ENCODE measurements at regions not wholly inside any gene's neighbourhood (a gene's known extent, or its start where the extent isn't known, plus 50 kb on each side); places are given as distances from the start of the nearest gene placed in this dataset.

DNA sequence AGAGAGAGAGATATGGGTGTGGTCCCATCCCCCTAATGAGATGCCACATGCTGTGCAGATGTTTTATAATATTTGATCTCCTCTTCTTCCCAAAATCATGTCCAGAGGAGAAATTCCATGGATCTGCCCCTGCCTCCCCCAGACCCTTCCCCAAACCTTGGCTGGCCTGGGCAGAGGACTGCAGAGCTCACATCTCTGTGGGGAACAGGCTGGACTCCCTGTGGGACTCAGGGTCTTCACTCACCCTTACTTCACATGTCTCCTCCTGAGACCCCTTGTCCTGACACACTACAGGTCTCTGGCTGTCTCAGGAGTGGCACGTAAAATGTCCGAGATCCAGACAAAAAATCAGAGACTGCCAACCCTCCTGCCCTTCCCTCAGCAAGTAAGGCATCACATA lies 76.0 kb upstream of the CAPRIN2 start:
- DNase-seq (no peak), ATAC-seq (no peak)
- intact Hi-C loops (cut with micrococcal nuclease), result no loop called here

DNA sequence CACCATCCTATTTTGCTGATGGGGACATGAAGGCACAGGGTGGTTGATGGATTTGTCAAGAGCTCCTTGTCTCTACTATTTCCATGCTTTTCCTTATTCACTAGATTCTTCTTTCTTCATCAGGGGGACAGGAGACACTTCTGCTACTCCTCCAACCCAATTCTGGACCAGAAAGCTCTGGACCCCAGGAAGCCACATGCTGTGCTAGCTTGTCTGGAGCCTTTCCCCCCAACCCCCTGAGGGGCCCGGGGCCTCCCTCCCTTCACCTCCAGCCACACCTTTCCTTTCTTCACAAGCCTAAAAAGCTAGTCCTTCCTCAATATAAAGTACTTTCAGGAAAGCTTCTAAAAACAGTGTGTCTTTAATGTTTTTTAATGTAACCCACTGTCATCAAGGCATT lies 75.1 kb upstream of the CAPRIN2 start:
- ATAC-seq, result no peak
- intact Hi-C loops (cut with micrococcal nuclease), result no loop called here
- DNase-seq, result no peak

DNA sequence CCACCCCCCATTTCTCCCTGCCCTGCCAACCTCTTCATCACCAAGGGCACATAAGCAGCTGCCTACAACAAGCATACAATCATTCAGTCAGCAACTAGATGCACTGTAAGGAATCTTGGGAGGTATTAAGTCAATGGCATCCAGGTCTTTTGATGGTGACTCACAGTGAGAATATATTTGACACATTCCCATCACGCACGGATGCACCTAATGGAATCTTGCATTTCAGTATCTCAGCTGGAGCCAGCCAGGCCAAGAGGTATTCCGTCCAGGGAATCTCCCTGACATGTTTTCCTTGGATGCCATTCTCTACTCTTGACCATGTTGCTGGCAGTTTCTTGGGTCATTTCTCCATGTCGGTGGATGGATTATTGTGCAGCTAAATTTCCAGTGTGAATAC lies 73.9 kb upstream of the CAPRIN2 start:
- DNase-seq (no peak), ATAC-seq (no peak)
- intact Hi-C loops (cut with micrococcal nuclease), result no loop called here

DNA sequence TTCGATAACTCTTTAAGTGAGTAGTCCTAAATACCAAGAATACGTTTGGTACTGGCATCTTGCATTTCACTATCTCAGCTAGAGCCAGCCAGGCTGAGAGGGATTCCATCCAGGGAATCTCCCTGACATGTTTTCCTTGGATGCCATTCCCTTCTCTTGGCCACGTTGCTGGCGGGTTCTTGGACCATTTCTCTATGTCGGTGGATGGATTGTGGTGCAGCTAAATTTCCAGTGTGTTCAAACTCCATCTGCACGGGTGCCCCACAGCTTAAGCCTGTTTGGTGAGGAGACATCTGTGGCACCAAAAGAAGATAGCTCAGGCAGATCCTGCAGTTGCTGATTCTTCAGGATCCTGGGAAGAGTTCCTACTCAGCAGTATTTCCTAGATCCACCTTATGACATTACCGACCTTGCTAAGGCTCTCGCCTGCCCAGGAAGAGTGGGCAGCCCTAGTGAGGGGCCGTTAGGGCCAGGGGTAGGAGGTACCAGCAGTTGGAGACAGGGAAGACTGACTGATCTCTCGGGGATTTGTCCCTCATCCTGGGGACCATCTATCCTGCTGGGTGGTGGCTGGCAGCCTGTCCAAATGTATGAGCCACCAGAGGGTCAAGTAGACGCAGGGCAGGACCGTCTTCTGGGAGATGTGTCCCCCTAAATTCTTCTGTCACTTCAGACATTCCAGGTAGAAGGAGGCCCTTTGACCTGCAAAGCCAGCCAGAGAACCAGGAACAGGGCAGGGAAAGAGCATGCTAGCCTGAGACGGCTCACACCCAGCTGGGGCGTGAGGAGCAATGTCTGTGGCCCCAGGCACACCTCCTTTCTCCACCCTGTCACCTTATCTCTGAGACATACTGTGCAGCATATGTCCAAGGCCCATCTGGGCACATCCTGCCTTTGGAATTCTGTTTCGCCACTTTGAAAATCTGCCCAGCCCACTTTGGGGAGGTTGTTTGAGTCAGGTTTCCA lies 72.6 kb upstream of the CAPRIN2 start:
- intact Hi-C loops (cut with micrococcal nuclease), result no loop called here
- ATAC-seq (no peak), DNase-seq (no peak)

DNA sequence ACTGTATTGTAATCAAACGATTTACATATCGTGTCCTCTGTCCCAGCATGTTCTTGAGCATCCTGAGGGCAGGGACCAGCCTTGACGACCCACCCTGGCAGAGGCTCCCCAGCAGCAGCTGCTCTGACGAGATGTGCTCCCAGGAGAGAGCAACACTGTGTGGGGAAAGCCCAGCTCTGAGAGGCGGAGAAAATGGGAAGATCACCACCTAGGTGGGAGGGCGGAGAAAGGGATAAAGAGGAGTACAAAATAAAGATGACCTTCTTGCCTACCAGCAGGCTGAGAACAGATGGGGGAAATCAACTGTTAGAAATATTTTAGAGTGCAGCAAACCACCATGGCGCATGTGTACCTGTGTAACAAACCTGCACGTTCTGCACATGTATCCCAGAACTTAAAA lies 71.5 kb upstream of the CAPRIN2 start:
- DNase-seq, result no peak
- intact Hi-C loops (cut with micrococcal nuclease), result no loop called here
- ATAC-seq, result no peak

DNA sequence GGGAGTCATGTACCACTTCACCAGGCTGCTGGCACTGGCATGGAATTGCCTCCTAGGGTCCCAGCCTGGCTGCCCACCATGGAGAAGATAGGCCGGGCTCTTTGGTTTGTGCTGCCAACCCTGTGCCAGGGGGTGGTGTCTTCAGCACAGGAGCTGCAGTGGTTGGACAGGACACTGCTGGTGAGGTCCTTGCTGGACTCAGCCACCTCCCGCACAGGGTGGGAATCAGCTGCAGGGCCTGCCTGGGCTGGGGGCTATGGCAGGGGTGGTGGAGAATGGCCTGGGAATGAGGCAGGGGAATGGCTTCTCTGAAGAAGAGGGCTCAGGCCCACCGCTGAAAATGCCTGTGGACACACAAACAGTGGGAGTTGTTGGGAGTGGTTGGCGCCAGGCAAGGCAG lies 70.6 kb upstream of the CAPRIN2 start:
- ATAC-seq (no peak), DNase-seq (no peak)
- intact Hi-C loops (cut with micrococcal nuclease), result no loop called here

DNA sequence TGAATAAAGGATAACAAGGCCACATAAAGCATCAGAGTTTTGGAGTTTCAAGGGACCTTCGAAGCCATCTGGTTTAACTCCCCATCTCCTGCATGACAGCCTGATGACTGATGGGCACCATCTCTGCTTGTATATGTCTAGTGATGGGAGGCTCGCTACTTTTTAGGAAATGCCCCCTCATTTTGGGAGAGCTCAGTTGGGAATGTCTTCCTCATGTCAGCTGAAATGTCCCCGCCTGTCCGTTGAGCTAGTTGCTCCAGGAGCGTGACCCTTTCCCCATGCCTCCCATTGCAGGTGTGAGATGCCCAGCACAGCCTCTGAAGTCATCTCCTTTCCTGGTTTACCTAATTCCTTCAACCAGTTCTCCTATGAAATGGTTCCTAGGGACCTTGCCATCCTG lies 69.6 kb upstream of the CAPRIN2 start:
- DNase-seq, result no peak
- intact Hi-C loops (cut with micrococcal nuclease), result no loop called here
- ATAC-seq, result no peak

DNA sequence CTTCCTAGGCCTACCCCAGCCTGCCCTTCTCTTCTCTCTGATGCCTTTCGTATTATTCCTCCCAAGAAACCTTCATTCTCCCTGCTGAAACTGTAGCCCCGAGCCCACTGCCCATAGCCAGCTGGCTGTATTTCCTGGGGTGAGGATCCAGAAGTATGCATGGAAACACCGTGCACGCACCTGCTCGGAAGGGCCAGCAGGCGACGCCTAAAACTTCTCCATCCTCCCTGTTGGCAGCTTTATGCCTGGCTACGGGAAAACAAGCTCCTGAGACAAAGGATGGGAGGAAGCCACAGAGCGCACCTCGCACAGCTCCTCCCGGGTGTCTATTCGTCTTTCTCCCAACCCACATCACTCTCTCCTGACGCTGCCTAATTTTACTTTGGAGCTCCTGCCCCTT lies 69.0 kb upstream of the CAPRIN2 start:
- ATAC-seq, result no peak
- intact Hi-C loops (cut with micrococcal nuclease), result no loop called here
- no peak for DNase-seq

DNA sequence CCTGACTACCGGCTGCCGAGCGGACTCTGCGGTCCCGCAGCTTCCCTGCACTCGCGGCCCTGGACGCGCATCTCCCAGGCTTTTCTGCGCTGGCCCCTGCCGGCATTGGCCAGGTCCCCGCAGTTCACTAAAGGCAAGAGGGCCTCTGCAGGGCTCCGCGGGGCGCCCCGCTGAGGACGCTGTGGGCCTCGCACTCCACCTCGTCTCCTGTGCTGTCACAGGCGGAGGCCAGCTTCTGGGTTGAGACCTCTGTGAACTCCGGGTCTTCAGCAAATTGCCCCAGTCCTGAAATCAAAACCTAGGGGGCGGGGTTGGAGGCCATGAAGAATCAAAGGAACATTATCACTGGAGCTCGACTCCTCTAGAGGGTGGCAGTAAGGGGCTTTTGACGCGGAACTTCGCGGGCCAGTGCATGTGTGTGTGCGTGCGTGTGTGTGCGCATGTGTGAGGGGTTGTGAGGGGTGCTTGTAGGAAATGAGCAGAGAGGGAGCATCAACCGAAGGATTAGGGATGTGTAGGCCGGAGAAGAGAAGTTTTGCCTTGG lies 68.5 kb upstream of the CAPRIN2 start:
- intact Hi-C loops (cut with micrococcal nuclease), result no loop called here
- DNase-seq, result peak; percentile 66
- ATAC-seq, result peak; percentile 75

DNA sequence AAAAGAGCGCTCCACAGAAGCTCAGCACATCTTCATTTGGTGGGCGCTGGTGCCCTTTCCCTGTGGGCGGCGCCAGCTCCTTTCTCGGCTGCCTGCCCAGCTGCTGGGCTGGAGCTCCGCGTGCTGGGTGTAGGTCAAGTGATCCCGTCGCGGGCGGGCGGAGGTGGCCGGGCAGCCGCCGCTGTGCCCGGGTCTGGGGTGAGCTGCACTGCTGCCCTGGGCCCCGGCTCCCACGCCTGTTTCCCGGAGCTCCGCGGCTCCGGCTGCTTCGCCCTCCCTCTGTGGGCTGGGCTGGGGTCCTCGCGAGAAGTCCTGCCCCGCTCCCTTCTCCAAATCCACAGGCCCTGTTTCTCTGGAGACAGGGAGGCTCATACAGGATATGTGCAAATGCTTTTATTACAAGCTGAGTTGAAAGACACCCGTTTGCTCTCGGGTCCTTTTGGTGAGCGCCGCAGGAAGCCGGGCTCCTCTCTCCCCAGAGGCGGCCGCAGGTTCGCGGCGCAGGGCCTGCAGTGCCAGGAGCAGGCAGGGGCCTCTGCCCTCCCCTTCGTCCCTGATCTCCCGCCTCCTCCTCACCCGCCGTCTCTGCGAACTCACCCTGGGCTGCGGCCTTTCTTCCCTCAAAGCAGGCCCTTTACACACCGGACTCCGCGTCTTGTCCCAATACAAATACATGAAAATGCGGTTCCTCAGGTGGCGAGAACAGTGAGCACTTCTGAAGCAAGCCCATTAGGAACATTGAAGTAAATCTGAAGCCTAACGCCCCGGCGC lies 67.8 kb upstream of the CAPRIN2 start:
- intact Hi-C loops (cut with micrococcal nuclease), result no loop called here
- DNase-seq (peak; percentile 80), ATAC-seq (peak; percentile 95)

DNA sequence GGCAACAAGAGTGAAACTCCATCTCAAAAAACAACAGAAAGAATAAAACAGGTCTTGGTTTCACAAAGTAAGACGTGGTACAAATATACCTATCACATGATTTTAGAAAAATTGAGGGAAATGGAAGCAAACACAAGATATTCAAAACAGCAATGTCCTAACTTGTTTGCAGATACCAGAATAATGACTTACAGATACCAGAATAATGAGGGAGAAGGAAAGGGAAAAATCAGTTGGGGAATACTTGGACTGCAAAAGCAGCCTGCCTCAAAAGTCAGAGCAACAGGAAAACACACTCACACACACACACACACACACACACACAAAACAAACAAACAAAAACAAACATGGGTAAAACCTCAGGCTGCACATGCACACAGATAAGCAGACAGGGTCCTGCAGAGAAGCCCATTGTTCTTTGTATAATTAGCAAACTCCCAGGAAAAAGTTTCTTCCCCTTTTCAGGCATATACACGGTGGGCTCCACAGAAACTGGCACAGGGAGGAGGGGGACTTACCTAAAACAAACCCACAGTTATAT lies 65.7 kb upstream of the CAPRIN2 start:
- intact Hi-C loops (cut with micrococcal nuclease), result no loop called here
- ATAC-seq, result no peak

DNA sequence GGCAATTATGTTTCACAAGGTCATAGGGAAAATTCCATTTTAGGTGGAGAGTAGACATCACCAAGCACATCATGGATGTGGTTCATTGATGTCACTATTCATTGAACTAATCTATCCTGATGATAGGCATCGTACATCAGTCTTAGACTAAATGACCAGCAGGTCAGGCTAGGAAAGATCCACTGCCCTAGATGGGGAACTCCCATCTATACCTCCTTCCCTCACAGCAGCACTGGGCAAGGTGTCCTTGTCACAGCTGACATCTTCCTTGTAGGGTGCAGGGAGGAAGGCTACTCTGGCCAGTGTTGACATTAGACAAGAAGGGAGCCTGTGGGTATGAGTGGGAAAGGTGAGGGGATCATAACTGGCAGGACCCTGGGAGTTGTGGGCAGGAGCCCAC lies 63.8 kb upstream of the CAPRIN2 start:
- intact Hi-C loops (cut with micrococcal nuclease), result no loop called here
- ATAC-seq, result no peak
- no peak for DNase-seq

More for the DNA sequence above, 65.7 kb upstream of the CAPRIN2 start:
- DNase-seq, result no peak

DNA sequence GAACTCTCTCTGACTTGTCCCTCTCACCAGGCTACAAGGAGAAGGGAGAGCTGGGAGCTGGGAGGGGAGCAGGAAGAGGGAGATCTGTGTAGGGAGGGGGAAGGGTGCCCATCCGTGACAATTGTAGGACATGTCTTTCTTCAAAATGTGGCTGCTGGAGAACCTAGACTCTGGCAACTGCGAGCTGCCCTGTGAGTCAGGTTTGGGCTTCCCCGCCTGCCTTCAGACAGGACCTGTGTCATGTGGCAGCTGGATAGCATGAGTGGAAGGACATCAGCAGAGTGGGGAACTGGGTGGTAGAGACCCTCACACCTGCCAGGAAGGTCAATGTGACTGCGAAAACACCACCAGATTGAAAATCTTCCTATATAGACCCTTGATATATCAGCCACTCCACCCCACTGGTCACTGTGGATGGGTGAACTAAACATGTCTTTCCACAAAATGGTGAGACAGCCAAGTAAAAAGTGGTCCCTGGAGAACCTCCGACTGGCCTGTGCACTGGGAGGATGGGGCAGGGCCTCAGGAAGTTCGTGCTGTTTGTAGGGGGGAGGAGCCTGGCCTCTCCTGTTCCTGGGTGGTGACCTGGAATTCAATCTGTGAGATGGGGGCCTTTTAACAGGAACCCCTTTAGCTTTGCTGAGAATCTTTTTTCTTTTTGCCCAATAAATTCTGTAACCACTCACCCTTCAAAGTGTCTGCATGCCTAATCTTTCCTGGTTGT lies 62.2 kb upstream of the CAPRIN2 start:
- intact Hi-C loops (cut with micrococcal nuclease), result no loop called here
- ATAC-seq (no peak), DNase-seq (no peak)

DNA sequence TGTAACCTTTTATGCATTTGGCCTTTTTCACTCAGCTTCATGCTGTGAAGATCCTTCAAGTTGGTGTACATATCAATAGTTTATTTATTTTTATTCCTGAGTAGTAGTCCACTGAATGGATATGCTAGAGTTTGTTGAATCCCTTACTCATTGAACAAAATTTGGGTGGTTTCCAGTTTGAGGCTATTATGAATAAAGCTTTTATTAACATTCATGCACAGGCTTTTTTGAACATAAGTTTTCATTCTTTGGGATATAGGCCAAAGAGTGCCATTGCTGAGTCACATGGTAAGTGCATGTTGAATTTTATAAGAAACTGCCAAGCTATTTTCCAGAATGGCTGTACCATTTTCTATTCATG lies 59.5 kb upstream of the CAPRIN2 start:
- ATAC-seq, result no peak
- intact Hi-C loops (cut with micrococcal nuclease), result no loop called here
- DNase-seq, result no peak

DNA sequence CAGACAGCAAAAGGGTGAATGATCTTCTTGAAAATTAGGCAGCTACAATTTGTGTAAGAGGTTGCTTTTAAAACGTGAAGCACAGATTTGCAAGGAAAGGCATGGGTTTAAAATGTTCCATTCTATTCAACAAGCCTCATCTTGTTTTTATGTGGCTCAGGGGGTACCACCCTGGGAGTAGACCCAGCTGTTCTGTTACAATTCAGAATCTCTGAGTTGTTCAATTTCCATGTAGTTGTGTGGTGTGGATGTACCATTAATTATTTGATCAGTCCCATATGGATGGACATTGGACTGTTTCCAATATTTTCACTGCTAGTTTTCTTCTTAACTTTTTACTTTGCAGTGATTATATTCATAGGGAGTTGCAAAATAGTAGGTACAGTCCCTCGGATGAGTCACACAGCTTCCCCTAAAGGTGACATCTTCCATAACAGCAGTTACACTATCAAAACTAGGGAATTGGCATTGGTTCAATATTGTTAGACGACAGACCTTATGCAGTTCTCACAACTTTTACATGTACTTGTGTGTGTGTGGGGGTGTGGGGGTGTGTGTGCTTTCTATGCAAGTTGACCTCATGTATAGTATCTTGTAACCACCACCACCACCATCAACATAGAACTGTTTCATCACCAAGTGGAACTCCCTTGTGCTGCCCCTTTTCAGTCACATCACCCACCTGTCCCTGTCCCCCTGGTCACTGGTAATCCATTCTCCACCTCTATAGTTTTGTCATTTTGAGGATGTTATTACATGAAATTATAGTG lies 59.0 kb upstream of the CAPRIN2 start:
- ATAC-seq (no peak), DNase-seq (no peak)
- intact Hi-C loops (cut with micrococcal nuclease), result no loop called here

DNA sequence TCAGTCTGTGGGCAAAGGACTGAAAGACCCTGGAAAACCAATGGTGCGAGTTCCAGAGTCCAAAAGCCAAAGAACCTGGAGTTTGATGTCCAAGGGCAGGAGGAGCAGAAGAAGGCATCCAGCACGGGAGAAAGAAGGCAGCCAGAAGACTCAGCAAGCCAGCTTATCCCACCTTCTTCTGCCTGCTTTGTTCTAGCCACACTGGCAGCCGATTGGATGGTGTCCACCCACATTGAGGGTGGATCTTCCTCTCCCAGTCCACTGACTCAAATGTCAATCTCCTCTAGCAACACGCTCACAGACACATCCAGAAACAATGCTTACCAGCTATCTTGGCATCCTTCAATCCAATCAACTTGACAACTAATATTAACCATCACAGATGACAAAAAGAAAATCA lies 57.2 kb upstream of the CAPRIN2 start:
- DNase-seq, result no peak
- no peak for ATAC-seq
- intact Hi-C loops (cut with micrococcal nuclease), result no loop called here

DNA sequence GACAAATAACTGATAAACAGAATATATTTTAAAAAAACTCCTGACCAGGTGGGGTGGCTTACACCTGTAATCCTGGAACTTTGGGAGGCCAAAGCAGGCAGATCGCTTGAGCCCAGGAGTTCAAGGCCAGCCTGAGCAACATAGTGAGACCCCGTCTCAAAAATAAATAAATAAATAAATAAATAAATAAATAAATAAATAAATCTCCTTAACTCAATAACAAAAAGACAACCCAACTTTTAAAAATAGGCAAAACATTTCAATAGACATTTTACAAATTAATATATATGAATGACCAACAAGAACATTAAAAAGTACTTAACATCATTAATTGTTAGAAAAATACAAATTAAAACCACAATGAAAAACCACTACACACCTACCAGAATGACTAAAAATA lies 56.2 kb upstream of the CAPRIN2 start:
- DNase-seq (no peak), ATAC-seq (no peak)
- intact Hi-C loops (cut with micrococcal nuclease), result no loop called here

DNA sequence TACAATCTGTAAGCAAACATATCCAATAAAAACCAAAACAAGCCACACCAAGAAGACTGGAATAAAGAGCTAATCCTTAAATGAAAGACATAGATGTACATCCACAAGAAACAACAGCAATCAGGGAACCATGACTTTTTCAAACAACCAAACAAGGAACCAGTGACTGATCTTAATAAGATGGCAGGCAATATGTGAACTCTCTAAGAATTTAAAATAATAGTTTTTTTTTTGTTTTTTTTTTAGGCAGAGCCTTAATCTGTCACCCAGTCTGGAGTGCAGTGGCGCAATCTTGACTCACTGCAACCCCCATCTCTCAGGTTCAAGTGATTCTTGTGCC lies 52.9 kb upstream of the CAPRIN2 start:
- ATAC-seq (no peak), DNase-seq (no peak)
- intact Hi-C loops (cut with micrococcal nuclease), result no loop called here

Data from left ventricle myocardium superior (tissue), 1 donor.